D721Med (cell line): ENCODE measurements at regions not wholly inside any gene's neighbourhood (a gene's known extent, or its start where the extent isn't known, plus 50 kb on each side); places are given as distances from the start of the nearest gene placed in this dataset.

Experiments used
- DNase-seq: peaks from one replicate; pipeline ENCODE4 v3.0.0; 2011; ENCODE audit warnings: low spot score; ENCODE audit not compliant: insufficient read length
- FAIRE-seq: peaks from 2 replicates; lab custom pipeline; 2011; peaks lifted over from hg19 to GRCh38; lab: Jason Lieb, UNC
- TF ChIP-seq, protein P1 (sequence below): IDR thresholded peaks from 2 replicates; pipeline ENCODE4 v1.5.1; 2012; ENCODE audit warnings: mild to moderate bottlenecking, control low read depth; ENCODE audit not compliant: insufficient read depth; ENCODE audit errors: missing control alignments

DNA sequence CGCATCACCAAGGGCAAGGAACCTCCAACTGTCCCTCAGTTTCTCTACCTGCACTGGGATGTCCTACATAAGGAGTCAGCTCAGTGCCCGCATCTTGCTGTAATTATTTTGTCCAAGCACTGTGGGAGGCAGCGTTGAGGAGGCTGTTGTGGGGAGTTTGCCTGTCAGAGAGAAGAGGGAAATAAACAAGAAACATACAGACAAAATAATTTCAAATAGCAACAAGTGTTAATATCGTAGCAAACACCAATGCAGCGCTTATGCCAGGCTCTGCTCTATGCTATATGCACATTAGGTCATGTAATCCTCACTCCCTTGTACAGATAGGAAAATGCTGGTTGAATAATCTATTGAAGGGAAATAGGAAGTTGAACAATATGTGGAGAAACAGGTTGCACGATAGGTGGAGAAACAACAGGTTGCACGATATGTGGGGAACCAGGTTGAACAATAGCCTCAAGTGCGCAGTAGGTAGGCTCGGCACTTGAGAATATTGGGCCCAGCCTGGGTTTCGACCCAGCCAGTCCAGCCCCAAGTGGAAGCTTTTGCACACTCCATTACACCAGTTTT, 91.2 kb upstream of the SIRPA start:
- no peak for FAIRE-seq
- TF ChIP-seq, protein P1, sequence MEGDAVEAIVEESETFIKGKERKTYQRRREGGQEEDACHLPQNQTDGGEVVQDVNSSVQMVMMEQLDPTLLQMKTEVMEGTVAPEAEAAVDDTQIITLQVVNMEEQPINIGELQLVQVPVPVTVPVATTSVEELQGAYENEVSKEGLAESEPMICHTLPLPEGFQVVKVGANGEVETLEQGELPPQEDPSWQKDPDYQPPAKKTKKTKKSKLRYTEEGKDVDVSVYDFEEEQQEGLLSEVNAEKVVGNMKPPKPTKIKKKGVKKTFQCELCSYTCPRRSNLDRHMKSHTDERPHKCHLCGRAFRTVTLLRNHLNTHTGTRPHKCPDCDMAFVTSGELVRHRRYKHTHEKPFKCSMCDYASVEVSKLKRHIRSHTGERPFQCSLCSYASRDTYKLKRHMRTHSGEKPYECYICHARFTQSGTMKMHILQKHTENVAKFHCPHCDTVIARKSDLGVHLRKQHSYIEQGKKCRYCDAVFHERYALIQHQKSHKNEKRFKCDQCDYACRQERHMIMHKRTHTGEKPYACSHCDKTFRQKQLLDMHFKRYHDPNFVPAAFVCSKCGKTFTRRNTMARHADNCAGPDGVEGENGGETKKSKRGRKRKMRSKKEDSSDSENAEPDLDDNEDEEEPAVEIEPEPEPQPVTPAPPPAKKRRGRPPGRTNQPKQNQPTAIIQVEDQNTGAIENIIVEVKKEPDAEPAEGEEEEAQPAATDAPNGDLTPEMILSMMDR = no peak
- DNase-seq = no peak

DNA sequence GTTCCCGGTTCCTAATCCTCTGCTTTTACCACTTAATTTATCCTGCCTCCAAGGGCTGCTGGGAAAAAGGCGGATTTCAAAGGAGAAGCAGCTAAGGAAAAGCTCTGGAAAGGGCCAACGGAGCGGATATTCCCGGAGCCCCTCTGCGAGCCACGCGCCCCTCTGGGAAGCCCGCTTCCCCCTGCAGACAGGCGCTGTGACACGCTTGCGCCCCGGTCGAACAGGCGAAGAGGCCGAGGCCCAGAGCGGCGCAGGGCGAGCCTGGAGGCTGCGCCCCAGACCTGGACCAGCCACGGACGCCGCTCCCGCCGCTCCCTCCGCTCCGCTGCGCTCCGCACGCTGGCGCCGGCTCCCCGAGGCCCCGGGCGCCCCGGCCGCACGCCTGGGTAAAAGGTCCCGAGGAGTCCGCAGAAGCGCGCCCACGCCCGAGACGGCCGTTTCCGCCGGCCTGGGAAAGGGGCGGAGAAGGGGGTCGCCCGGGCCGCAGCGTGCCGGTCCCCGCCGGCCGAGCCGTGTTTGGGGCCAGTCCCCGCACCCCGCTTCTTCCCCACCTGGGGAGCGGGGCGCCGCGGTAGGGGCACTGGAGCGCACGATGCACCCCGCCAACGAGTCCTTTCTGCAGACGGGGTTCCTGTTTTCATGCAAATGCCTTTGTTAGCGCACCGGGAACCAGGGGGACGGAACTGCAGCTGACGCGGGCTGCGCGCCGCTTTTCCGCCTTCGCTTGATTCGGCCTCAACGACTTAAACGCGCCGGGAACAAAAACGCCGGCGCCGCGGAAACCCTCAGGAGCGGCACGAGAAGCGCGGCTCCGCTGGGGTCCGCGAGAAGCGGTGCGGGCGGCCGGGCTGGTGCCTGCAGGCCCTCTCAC, 91.9 kb upstream of the SIRPA start:
- DNase-seq (no peak), FAIRE-seq (no peak)

DNA sequence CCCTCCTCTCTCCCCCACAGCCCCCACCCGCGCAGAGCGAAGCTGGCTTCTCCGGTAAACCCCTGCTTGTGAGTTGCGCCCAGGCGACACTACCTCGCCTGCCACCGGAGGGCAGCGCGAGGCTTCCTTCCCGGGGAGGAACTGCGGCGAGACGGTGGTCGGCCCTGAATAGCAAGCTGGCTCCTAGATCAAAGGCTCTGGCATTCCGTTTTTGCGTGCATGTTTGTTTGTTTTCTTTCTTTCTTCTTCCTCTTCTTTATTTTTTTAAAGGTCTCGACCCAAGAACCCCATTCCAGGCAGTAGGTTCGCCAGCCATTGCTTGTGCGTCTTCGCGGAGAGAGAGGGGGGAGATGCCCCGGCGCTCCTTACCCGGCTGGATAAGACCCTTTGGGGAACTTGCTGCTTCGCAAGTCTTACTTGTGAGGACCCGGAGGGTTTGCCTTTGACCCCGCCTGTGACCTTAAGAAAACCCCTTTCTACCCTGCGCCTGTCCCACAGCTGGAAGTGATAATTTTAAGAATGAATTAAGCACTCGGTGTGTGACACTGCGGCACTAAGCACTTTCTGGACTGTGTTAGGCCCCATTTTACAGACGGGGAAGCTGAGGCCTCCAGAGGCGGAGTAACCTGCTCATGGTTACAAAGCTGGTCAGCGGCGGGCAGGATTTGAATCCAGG, 92.7 kb upstream of the SIRPA start:
- FAIRE-seq (no peak), DNase-seq (no peak)
- TF ChIP-seq, protein P1 = peak; percentile 14

More for the DNA sequence above, 91.9 kb upstream of the SIRPA start:
- TF ChIP-seq, protein P1 = no peak

DNA sequence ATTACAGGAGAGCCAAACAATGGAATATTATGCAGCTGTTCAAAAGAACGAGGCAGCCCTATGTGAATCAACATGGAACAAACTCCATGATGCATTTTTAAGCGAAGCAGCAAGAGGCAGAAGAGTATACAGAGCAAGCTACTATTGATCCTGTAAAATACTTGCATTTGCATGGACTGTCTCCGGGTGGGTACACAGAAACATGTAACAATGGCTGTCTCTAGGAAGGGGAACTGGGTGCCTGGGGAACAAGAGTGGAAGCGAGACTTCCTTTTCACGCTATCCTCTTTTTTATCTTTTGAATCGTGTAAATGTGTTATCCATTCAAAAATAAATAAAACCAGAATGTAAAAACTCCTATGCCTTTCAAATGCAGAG, 93.3 kb upstream of the SIRPA start:
- DNase-seq (no peak), FAIRE-seq (no peak)
- TF ChIP-seq, protein P1 = no peak

DNA sequence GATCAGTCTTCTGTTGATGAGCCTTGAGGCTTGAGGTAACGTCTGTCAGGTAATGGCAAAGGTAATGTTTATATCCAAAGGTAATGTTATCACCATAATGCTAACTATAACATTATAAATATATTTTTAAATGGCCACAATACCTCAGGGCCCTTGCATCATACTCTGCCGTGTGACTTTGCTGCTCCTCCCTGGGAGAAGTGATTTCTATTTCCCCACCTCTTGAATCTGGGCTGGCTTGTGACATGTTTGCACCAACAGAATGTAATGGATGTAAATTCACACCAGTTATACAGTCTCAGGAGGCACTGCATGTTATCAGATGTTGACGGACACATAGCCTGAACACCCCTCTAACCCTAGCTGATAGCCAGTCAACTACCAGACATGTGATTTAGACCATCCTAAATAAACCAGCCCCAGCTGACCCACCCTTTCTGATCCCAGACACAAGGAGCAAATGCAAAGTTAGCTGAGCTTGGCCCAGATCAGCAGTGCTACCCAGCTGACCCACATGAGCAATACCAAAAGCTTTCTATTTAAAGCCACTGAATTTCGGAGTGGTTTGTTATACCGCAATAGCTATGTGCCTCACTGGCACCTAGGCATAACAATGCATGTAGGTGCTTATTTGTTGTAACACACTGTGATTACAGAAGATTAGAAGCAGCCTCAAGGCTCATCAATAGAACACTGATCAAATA, 93.8 kb upstream of the SIRPA start:
- DNase-seq (no peak), FAIRE-seq (no peak)
- TF ChIP-seq, protein P1 = no peak

DNA sequence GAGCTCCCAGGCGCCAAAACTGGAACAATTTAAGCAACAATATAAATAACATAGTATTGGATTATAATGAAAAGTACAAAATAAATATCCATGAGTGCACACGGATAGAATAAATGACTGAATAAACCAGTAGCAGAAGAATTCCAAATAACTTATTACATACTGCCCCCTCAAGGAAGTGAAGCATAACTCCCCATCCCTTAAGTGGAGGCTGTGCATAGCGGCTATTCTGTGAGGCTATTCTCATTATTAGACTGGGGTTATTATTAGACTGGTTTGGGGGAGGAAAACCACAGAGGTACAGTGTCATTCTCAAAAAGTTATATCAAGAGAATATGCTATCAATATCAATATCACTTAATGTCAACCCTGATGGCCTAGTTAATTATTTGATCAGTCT, 94.4 kb upstream of the SIRPA start:
- FAIRE-seq = no peak
- no peak for DNase-seq
- TF ChIP-seq, protein P1 = peak; percentile 14
